NCI-H1048 (cell line): ENCODE measurements at regions not wholly inside any gene's neighbourhood (a gene's known extent, or its start where the extent isn't known, plus 50 kb on each side); places are given as distances from the start of the nearest gene placed in this dataset.
"Not testable (repeated sequence)": the region's sequence is repeated elsewhere in the genome, so short reads cannot be mapped to it uniquely, and the experiment has no call there.

Experiments used
- DNase-seq: peaks from one replicate; lab custom pipeline; 2025; lab: John Stamatoyannopoulos, UW

GRCh38 chr10:124164264-124164663 lies 70.9 kb upstream of the CHST15 start:
- no peak for DNase-seq

DNA sequence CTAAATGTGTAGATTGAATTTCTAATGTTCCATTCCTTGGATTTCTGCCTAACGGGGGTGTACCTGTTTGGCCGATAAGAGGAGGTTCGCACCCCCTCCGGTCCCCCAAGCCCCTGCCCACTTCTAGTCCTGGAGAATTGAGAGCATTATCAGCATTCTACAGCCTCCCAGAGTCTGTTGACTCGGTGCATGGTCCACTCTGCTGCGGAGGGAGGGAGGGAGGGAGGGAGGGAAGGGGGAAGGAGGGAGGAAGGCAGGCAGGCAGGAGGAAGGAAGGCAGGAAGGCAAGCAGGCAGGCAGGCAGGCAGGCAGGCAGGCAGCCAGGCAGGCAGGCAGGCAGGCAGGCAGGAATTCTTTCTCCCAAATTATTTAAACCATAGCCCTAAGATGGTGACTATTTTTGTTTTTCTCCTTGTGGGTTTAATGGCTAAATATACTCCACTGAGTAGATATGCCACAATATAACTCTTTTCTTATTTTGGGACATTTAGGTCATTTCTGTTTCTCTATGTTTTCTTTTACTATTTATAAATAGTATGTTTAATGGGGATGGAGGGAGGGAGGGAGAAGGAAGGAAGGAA lies 69.5 kb upstream of the CHST15 start:
- no peak for DNase-seq

DNA sequence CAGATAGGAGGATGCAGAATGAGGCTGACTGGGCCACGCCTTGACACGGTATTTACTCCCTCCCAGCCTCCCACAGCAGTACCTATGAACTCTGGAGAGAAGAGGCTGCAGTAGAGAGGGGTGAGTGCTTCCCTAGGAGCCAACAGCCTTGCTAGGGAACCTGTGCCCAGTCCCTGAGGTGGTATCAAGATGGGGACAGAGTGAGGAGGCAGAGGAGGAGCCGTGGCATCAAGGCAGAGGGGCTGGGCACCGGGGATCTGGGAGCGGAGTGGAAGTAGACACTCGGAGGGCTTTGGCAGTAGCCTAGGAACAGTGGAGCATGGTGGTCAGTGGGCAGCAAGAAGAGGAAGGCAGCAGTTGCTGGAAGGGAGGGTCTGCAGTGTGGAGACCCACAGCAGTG lies 68.7 kb upstream of the CHST15 start:
- DNase-seq = no peak

- no peak for DNase-seq
Observed at GRCh38 chr10:124161601-124162000, 68.2 kb upstream of the CHST15 start.

- no peak for DNase-seq
Observed at GRCh38 chr10:124160943-124161582, 67.7 kb upstream of the CHST15 start.

DNA sequence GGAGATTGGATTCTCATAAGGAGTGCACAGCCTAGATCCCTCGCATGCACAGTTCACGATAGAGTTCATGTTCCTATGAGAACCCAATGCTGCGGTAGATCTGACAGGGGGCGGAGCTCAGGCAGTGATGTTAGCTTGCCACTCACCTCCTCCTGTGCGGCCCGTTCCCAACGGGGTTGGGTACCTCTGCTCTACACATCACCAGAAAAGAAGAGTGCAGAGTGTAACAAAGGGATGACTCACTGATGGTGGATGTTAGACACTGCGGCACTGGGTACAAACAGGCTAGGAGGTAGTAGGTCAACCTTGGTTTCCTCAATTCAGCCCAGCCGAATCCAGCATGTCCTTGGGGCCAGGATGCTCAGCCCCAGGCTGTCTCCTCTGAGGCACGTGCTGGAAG lies 66.8 kb upstream of the CHST15 start:
- no peak for DNase-seq

DNA sequence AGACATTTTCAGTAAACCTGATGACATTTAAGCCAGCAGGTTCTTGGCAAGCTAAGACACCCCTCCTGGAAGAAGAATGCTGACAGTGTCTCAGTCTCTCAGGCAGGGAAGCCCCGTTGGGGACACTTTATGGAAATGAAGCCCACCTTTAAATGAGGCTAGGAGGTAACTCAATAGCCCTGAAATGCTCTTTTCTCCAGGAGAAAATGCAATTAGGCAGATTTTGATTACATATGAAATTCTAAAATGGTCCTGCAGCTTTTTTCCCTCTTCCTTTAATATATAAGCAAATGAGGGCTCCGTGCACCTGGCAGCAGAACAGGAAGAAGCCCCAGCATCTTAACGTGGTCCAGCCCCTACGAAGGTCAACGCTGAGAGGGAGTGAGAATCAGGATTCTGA lies 65.8 kb upstream of the CHST15 start:
- no peak for DNase-seq

- no peak for DNase-seq
Observed at GRCh38 chr10:124158592-124158991, 65.2 kb upstream of the CHST15 start.

DNA sequence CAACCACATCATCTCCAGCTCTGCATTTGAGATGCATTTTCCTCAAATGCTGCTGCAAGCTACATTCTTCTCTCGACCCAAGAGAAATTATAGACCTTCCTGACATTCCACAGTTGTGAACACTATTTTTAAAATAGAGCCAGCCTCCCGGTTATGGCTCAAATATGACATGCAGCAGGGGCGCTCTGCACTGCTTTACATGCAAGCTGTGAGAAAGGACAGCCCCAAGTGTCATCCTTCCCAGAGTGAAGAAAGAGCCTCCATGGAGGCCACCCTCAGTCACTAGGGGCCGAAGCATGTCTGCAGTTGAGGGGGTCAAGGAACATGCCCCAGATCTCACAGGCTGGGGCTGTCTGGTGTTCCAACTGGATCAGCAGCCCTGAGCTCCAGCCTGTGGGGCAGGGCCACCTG lies 63.9 kb upstream of the CHST15 start:
- DNase-seq = no peak

DNA sequence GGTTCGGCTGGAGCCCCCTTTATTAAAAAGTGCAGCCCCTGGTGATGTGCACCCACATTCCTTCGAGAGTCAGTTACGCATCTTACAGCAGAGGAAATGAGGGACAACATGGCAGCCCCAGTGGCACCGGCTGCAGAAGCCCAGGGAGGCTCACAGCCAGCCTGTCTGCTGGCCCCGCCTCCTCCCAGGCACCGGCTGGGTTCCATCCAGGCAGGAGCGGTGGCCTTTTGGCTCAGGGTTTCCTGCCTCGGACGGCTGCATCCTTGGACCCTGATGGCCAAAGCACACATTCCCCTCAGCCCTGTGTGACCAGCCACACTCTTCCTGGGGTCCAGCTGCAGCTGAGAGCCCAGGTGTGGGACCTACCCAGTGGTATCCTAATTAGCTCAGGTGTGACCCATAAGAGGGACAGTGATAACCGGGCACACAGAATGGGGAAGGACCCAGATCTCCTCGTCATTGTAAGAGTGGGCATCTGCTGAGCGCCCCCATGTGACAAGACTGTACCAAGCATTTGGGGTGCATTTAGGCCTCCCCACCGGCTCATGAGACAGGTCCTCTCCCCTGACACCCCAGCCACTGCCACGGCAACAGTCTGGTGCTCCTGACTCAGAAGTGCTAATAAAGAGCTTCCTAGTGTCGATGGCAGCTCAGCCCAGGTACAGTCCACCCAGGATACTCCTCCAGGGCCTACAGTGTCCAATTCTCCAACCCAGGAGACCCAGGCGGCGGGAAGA lies 63.3 kb upstream of the CHST15 start:
- no peak for DNase-seq

DNA sequence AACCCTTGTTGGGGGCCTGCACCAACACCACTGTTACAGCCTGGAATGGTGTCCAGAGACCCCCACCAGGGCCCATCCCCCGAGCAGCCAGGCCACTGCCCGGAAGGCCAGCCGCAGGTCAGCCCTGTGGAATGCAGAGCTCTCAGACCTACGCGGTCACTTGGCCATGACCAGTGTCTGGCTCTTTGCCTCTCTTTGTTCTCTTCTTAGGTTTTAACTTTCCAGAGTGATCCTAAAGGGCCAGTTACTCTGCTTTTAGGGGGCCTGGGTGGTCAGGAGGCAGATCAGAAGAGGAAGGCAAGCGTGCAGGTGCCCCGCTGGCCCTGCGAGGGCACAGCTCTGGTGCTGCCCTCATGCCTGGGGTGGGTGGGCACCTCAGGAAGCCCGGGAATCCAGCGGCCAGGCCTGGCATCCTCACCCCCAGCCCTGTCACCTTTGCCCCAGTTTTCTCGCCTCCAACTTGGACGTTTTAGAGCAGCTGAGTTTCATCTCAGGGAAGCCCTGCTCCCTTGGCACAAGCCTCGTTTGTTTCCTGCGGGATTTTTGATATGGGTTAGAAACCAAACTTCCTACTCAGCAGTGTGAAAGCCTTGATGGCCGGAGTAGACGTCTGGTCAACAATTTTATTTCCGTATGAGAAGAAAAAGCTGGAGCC lies 62.5 kb upstream of the CHST15 start:
- no peak for DNase-seq

GRCh38 chr10:124153023-124153826 lies 59.8 kb upstream of the CHST15 start:
- DNase-seq = no peak

DNA sequence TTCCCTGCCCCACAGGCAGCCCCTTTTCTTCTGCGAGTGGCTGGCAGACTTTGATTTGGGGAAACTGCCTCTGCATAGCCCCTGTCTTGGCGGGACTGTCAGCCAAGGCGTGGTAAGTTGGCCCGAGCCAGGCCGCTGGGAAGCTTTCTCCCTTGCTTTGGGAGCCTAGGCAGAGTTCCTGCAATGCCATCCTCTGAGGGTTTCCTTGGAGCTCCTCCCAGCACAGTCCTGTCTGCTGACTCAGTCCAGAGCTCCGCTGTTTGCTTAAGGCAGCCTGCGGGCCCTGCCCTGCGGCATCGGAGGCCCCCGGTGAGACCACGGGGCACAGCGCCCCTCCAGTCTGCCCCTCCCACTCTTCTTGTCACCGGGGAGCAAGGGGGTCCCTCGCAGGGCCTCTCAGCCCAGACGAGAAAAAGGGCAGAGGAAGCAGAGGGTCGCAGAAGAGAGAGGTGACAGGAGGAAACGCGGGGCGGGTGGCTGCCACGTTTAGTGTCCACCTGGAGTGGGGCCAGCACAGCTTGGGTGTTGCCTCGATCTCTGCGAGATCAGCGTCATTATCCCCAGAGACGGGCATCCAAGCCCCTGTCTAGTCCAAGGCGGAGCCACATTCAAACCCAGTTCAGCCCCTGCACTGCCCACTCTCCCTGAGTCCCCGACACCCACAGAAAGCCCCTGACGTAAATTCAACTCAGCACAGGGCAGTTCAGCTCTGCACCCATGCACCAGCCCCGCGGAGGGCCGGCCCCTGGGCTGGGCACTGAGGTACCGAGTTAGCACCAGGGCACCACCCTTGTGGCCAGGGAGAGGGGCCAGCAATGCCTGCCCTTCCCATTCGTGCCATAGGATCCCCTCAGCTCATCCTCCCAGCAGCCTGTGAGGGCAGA lies 59.0 kb upstream of the CHST15 start:
- DNase-seq = no peak

GRCh38 chr10:124151466-124152095 lies 58.2 kb upstream of the CHST15 start:
- DNase-seq = no peak

- no peak for DNase-seq
Observed at GRCh38 chr10:124150807-124151417, 57.5 kb upstream of the CHST15 start.

DNA sequence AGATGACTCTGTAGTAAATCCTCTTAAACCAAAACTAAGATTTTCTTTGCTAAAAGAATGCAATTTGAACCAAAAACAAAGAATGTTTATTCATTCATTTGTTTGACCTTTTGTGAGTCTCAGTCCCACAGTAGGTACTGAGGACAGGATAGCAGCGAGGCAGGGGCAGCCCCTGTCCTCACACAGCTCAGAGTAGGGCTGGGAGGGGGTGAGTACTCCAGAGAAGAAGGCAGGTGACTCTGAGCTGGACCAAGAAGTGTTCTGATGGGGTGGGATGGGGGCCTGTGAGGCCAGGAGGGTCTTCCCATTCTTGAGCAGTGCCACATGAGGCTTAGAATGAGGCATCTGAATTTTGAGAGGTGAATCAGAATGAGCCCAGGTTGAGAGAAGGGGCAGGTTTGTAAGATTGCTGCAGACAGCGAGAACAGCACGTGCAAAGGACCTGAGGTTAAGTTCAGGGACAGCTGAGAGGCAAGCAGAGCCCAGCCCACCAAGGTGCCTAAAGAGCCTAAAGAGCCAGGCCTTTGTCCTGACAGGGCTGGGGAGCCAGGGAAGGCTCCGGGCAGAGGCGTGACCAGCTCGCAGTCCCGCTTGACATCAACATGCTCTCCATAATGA lies 56.9 kb upstream of the CHST15 start:
- no peak for DNase-seq

- DNase-seq = no peak
Observed at GRCh38 chr10:124149189-124150042, 56.0 kb upstream of the CHST15 start.

GRCh38 chr10:124148509-124149188 lies 55.3 kb upstream of the CHST15 start:
- DNase-seq = not testable (repeated sequence)
